ENCODE measurements at regions not wholly inside any gene's neighbourhood (a gene's known extent, or its start where the extent isn't known, plus 50 kb on each side); places are given as distances from the start of the nearest gene placed in this dataset.

DNA sequence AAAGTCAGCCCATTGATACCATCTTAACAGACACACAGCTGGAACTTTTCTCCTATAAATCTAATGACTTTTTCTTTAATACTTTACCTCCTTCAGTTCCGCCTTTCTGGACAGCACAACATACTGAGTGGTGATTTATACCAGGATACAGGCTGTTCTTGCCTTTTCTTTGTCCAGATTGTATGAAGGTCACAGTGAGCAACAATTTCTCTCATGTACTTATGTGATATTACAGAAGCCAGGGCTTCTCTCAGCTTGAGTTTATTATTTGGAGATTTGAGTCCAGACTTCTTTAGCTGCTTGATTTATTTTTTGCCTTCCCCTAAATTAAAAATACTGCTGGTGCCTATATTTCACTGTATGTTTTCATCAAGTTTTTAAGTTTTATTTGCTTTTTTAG is 976.0 kb downstream of the ROBO2 start:
- Histone ChIP-seq H3K4me1 (peaks cover 0 to 4% (median 0%) of the 10 kb centered on the region in 6 donors), H3K27ac (no peak overlapping the region), H3K27me3 (replicated peaks in 1 of 7) (no peaks in the 10 kb centered on the region), H3K9me3 (peaks cover 0 to 12% (median 0%) of the 10 kb centered on the region in 8 donors), H3K4me3 (no peak overlapping the region), H3K36me3 (no peaks in the 10 kb centered on the region)
- TF ChIP-seq POLR2AphosphoS5 (IDR thresholded peaks at IDR 0.05), result no peak
- TF ChIP-seq, protein P1, sequence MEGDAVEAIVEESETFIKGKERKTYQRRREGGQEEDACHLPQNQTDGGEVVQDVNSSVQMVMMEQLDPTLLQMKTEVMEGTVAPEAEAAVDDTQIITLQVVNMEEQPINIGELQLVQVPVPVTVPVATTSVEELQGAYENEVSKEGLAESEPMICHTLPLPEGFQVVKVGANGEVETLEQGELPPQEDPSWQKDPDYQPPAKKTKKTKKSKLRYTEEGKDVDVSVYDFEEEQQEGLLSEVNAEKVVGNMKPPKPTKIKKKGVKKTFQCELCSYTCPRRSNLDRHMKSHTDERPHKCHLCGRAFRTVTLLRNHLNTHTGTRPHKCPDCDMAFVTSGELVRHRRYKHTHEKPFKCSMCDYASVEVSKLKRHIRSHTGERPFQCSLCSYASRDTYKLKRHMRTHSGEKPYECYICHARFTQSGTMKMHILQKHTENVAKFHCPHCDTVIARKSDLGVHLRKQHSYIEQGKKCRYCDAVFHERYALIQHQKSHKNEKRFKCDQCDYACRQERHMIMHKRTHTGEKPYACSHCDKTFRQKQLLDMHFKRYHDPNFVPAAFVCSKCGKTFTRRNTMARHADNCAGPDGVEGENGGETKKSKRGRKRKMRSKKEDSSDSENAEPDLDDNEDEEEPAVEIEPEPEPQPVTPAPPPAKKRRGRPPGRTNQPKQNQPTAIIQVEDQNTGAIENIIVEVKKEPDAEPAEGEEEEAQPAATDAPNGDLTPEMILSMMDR (IDR thresholded peaks at IDR 0.05 in 8 of 11, conservative IDR thresholded peaks at IDR 0.05 in 3 of 11), result no peak
- no peak for TF ChIP-seq POLR2A (IDR thresholded peaks at IDR 0.05)
- 37 to 55% (median 48%) methylated on average over 1 of the region's 1 CpG for WGBS, 5 donors
- intact Hi-C loops (cut with DNase I; ENCODE audit: low total_unique reads), result no loop called here
- no peak for DNase-seq

DNA sequence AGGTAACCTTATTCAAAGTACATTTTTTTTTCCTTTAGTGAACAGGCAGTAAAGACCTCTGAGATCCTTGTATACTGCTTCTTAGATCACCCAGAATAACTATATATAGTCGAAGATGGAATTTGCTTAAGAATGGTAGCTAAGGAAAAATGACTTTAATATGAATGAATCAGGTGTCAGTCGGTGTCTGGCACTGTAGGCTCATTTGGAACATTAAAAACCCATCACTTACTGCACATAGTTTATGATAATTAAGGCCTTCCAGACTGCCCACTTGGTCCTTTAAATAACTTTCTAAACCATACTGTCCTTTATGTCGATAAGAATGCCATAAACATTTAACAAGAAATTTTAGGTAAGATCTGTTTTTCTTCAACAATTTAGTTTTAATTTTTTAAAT is 981.8 kb downstream of the ROBO2 start:
- H3K27ac ChIP-seq, result no peak overlapping the region
- no peaks in the 10 kb centered on the region for H3K27me3 ChIP-seq (replicated peaks in 1 of 7)
- WGBS, 5 donors, result 72 to 80% (median 73%) methylated on average over 3 of the region's 3 CpGs
- peaks cover 0 to 6% (median 0%) of the 10 kb centered on the region in 8 donors for H3K9me3 ChIP-seq
- no peak for DNase-seq
- H3K4me3 ChIP-seq, result no peak overlapping the region
- TF ChIP-seq, protein P1 (IDR thresholded peaks at IDR 0.05 in 8 of 11, conservative IDR thresholded peaks at IDR 0.05 in 3 of 11), result no peak
- TF ChIP-seq POLR2A (IDR thresholded peaks at IDR 0.05) (no peak), POLR2AphosphoS5 (IDR thresholded peaks at IDR 0.05) (no peak)
- intact Hi-C loops (cut with DNase I; ENCODE audit: low total_unique reads), result no loop called here
- H3K36me3 ChIP-seq, result no peaks in the 10 kb centered on the region
- H3K4me1 ChIP-seq, result no peaks in the 10 kb centered on the region

DNA sequence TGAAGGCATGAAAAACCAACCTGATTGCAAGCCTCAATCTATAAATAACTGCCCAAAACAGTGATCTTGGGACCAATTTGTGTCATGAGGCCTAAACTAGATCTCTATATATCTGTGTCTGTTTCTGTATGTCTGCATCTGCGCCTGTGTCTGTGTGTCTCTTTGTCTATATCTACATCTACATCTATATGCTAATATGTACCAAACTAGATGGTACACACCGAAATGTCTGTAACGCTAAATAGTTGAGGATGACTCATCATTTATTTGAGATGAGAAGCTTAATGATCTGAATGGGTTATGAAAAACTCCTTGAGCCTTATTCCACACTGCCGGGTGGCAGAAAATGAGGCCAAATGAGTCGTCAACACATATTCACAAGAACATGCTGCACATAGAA is 982.3 kb downstream of the ROBO2 start:
- DNase-seq, result no peak
- no peaks in the 10 kb centered on the region for H3K4me1 ChIP-seq
- intact Hi-C loops (cut with DNase I; ENCODE audit: low total_unique reads), result no loop called here
- no peak overlapping the region for H3K4me3 ChIP-seq
- peaks cover 0 to 6% (median 0%) of the 10 kb centered on the region in 8 donors for H3K9me3 ChIP-seq
- TF ChIP-seq POLR2AphosphoS5 (IDR thresholded peaks at IDR 0.05), result no peak
- TF ChIP-seq, protein P1 (IDR thresholded peaks at IDR 0.05 in 8 of 11, conservative IDR thresholded peaks at IDR 0.05 in 3 of 11), result no peak
- no peak for TF ChIP-seq POLR2A (IDR thresholded peaks at IDR 0.05)
- no peaks in the 10 kb centered on the region for H3K36me3 ChIP-seq
- H3K27ac ChIP-seq, result no peak overlapping the region
- 88 to 94% (median 90%) methylated on average over 5 of the region's 5 CpGs for WGBS, 5 donors
- no peaks in the 10 kb centered on the region for H3K27me3 ChIP-seq (replicated peaks in 1 of 7)

DNA sequence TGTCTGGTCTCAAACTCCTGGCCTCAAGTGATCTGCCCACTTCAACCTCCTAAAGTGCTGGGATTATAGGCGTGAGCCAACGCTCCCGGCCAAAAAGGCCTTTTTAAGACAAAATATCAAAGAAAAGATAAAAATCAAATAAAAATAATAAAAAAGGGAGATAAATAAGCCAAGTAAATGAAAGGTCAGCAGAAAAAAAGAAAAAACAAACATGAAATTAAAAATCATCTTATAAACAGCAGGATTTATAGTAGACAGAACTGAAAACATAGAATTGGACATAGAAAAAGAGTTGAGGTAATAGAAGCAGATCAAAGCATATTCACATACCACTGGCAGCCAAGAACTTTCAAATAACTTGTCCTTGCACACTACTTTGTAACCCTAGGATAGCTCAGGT is 983.4 kb downstream of the ROBO2 start:
- DNase-seq, result no peak
- Histone ChIP-seq H3K9me3 (peaks cover 0 to 5% (median 0%) of the 10 kb centered on the region in 8 donors), H3K27ac (no peak overlapping the region), H3K27me3 (replicated peaks in 1 of 7) (no peaks in the 10 kb centered on the region), H3K4me3 (no peak overlapping the region), H3K4me1 (no peaks in the 10 kb centered on the region), H3K36me3 (no peaks in the 10 kb centered on the region)
- WGBS, 5 donors, result 90 to 95% (median 92%) methylated on average over 3 of the region's 3 CpGs
- TF ChIP-seq POLR2AphosphoS5 (IDR thresholded peaks at IDR 0.05) (no peak), POLR2A (IDR thresholded peaks at IDR 0.05) (no peak)
- TF ChIP-seq, protein P1 (IDR thresholded peaks at IDR 0.05 in 8 of 11, conservative IDR thresholded peaks at IDR 0.05 in 3 of 11), result no peak
- intact Hi-C loops (cut with DNase I; ENCODE audit: low total_unique reads), result no loop called here
